Endothelial cell (in vitro differentiated cells): ENCODE measurements at regions not wholly inside any gene's neighbourhood (a gene's known extent, or its start where the extent isn't known, plus 50 kb on each side); places are given as distances from the start of the nearest gene placed in this dataset.

Source experiments
- DNase-seq: peaks from one replicate; pipeline ENCODE4 v3.0.0; 2021; ENCODE audit warnings: low spot score
- H3K27ac Mint-ChIP-seq: one replicate; pipeline ENCODE4 v1.8.0; 2021; ENCODE audit warnings: mixed read lengths, inconsistent platforms; ENCODE audit not compliant: unreplicated experiment
- H3K27me3 Mint-ChIP-seq: one replicate; pipeline ENCODE4 v1.8.0; 2021; ENCODE audit warnings: mild to moderate bottlenecking, moderate library complexity, mixed read lengths, inconsistent platforms; ENCODE audit not compliant: unreplicated experiment
- H3K36me3 Mint-ChIP-seq: one replicate; pipeline ENCODE4 v1.8.0; 2021; ENCODE audit warnings: mild to moderate bottlenecking, low read depth, mixed read lengths, inconsistent platforms; ENCODE audit not compliant: unreplicated experiment
- H3K4me1 Mint-ChIP-seq: one replicate; pipeline ENCODE4 v1.8.0; 2021; ENCODE audit warnings: mild to moderate bottlenecking, mixed read lengths, inconsistent platforms; ENCODE audit not compliant: unreplicated experiment
- H3K4me3 Mint-ChIP-seq: one replicate; pipeline ENCODE4 v1.8.0; 2021; ENCODE audit warnings: mild to moderate bottlenecking, mixed read lengths, inconsistent platforms; ENCODE audit not compliant: unreplicated experiment
- H3K9me3 Mint-ChIP-seq: one replicate; pipeline ENCODE4 v1.8.0; 2021; ENCODE audit warnings: mixed read lengths, inconsistent platforms; ENCODE audit not compliant: unreplicated experiment
- TF ChIP-seq, protein P1 (sequence below): fragments of 200-600 bp; sonication (generic); IDR thresholded peaks from one replicate; pipeline ENCODE4 v1.5.0; 2021; ENCODE audit warnings: antibody characterized with exemption; ENCODE audit not compliant: unreplicated experiment

DNA sequence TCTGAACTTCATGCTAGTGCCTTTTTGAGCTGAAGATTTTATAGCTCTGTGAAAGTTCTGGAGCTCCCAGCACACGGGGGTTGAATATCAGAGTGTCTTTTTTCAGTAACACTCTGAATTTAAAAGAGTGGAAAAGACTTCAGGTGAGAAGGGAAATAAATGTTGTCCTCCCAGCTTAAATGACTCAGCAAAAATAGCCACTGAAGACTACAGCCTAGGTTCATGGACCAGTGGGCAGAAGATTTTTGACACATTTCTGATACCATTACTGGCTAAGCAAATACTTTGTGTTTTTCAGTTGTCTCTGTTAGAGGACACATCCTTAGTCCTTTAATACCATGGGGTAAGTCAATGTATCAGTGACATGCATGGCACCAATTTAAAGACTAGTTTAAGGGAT is 338.5 kb upstream of the SPTLC3 start:
- DNase-seq = no peak
- TF ChIP-seq, protein P1, sequence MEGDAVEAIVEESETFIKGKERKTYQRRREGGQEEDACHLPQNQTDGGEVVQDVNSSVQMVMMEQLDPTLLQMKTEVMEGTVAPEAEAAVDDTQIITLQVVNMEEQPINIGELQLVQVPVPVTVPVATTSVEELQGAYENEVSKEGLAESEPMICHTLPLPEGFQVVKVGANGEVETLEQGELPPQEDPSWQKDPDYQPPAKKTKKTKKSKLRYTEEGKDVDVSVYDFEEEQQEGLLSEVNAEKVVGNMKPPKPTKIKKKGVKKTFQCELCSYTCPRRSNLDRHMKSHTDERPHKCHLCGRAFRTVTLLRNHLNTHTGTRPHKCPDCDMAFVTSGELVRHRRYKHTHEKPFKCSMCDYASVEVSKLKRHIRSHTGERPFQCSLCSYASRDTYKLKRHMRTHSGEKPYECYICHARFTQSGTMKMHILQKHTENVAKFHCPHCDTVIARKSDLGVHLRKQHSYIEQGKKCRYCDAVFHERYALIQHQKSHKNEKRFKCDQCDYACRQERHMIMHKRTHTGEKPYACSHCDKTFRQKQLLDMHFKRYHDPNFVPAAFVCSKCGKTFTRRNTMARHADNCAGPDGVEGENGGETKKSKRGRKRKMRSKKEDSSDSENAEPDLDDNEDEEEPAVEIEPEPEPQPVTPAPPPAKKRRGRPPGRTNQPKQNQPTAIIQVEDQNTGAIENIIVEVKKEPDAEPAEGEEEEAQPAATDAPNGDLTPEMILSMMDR = no peak
- no peak overlapping the region for H3K4me3 Mint-ChIP-seq
- H3K9me3 Mint-ChIP-seq = no peaks in the 10 kb centered on the region
- H3K27me3 Mint-ChIP-seq = no peaks in the 10 kb centered on the region
- H3K4me1 Mint-ChIP-seq = no peaks in the 10 kb centered on the region
- H3K27ac Mint-ChIP-seq = no peak overlapping the region
- no peaks in the 10 kb centered on the region for H3K36me3 Mint-ChIP-seq

DNA sequence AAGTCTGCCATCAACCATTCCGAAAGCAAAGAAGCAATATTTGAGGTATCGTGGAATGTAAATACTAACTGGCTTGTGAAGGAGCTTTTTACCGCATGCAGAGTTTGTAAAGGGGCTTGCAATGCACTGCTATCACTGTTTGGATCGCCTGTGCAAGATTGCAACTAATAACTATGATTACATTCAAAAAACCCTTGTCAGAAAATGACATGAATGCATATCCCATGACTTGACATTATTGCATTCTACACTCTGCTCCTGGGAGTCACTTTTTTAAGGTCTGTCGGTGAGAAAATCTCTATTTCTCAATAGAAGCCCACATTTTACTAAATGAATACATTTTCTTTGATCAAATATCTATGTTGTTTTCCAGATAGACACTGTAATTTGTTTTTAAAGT is 335.4 kb upstream of the SPTLC3 start:
- no peaks in the 10 kb centered on the region for H3K36me3 Mint-ChIP-seq
- H3K27ac Mint-ChIP-seq = no peak overlapping the region
- H3K4me3 Mint-ChIP-seq = no peak overlapping the region
- no peaks in the 10 kb centered on the region for H3K9me3 Mint-ChIP-seq
- no peak for DNase-seq
- no peaks in the 10 kb centered on the region for H3K27me3 Mint-ChIP-seq
- TF ChIP-seq, protein P1 = no peak
- H3K4me1 Mint-ChIP-seq = no peaks in the 10 kb centered on the region

DNA sequence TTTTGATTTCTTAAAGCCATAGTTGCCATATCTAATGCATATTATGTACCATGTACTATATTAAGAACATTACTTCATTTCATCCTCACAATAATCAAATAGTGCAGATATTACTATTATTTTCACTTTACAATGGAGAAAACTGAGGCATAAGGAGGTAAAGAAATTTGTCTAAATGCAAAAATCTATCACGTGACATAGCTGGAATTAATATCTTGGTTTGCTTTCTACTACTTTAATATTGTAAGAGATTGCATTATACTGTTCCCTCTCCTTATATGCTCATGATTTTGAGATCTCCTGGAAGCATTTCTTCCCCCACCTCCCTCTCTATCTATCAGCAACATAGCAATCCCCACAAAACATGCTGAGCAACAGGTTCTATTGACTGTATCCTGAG is 330.8 kb upstream of the SPTLC3 start:
- H3K4me3 Mint-ChIP-seq = no peak overlapping the region
- TF ChIP-seq, protein P1 = no peak

DNA sequence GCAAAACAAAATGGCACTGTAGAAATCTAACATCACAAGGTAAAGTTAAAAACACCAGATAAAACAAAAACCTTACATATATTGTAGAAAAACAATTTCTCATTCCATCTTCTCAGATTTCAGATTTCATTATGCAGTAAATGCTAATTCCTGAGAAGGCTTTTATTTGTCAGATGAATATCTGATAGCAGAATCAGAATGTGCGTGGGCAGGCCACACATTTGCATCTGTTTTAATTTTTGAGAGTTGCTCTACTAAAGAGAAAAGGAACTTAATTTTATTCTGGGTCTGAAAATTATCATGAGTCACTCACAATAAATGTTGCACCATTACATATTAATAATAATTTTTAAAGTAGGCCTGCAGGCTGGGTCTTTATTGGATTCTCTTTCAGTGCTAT is 329.3 kb upstream of the SPTLC3 start:
- no peak overlapping the region for H3K4me3 Mint-ChIP-seq
- H3K27ac Mint-ChIP-seq = no peak overlapping the region
- TF ChIP-seq, protein P1 = no peak

More for the DNA sequence above, 330.8 kb upstream of the SPTLC3 start:
- no peaks in the 10 kb centered on the region for H3K9me3 Mint-ChIP-seq
- H3K27me3 Mint-ChIP-seq = no peaks in the 10 kb centered on the region
- DNase-seq = no peak
- H3K4me1 Mint-ChIP-seq = no peaks in the 10 kb centered on the region
- H3K27ac Mint-ChIP-seq = no peak overlapping the region
- H3K36me3 Mint-ChIP-seq = no peaks in the 10 kb centered on the region

DNA sequence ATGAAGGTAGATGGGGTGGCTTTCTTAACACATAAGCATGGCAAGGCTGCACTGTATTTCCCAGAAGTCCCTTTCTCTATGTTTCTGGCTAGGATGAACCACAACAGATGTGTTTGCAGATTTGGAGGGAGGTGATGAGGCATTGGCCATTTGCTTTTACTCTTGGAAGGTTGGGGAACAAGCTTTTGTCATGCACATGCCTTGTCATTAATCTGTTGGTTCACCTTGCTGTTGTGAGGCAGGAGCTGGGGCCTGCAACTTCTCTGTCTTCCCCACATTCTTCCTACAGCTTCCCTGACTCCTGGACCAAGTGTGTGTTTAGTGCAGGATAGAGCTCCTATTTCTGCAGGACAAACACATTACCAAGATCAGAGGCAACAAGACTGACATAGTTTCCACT is 326.2 kb upstream of the SPTLC3 start:
- DNase-seq = no peak
- Mint-ChIP-seq H3K9me3 (no peaks in the 10 kb centered on the region), H3K4me1 (no peaks in the 10 kb centered on the region)

More for the DNA sequence above, 329.3 kb upstream of the SPTLC3 start:
- no peak for DNase-seq
- H3K9me3 Mint-ChIP-seq = no peaks in the 10 kb centered on the region
- no peaks in the 10 kb centered on the region for H3K27me3 Mint-ChIP-seq
- H3K36me3 Mint-ChIP-seq = no peaks in the 10 kb centered on the region
- H3K4me1 Mint-ChIP-seq = no peaks in the 10 kb centered on the region

More for the DNA sequence above, 326.2 kb upstream of the SPTLC3 start:
- Mint-ChIP-seq H3K27ac (no peak overlapping the region), H3K27me3 (no peaks in the 10 kb centered on the region), H3K36me3 (no peaks in the 10 kb centered on the region), H3K4me3 (no peak overlapping the region)
- TF ChIP-seq, protein P1 = no peak
